ENCODE measurements at regions not wholly inside any gene's neighbourhood (a gene's known extent, or its start where the extent isn't known, plus 50 kb on each side); places are given as distances from the start of the nearest gene placed in this dataset.

GRCh38 chr14:26765768-26766520, 168.1 kb upstream of the NOVA1 start:
- no peak for TF ChIP-seq CTCF (IDR thresholded peaks at IDR 0.05; ENCODE audit: low read depth, low read length)
- no peak overlapping the region for H3K4me3 ChIP-seq (ENCODE audit: low read depth, low read length)

- no peak overlapping the region for H3K4me3 ChIP-seq (ENCODE audit: low read depth, low read length)
- no peak for TF ChIP-seq CTCF (IDR thresholded peaks at IDR 0.05; ENCODE audit: low read depth, low read length)
Measured at GRCh38 chr14:26766726-26767125, 168.9 kb upstream of the NOVA1 start.

GRCh38 chr14:26773906-26774593, 176.2 kb upstream of the NOVA1 start:
- H3K4me3 ChIP-seq (ENCODE audit: low read depth, low read length) = no peak overlapping the region
- TF ChIP-seq CTCF (IDR thresholded peaks at IDR 0.05; ENCODE audit: low read depth, low read length) = no peak

- no peak overlapping the region for H3K4me3 ChIP-seq (ENCODE audit: low read depth, low read length)
- no peak for TF ChIP-seq CTCF (IDR thresholded peaks at IDR 0.05; ENCODE audit: low read depth, low read length)
Measured at GRCh38 chr14:26775765-26776563, 178.1 kb upstream of the NOVA1 start.

GRCh38 chr14:26791117-26791806, 193.4 kb upstream of the NOVA1 start:
- TF ChIP-seq CTCF (IDR thresholded peaks at IDR 0.05; ENCODE audit: low read depth, low read length) = no peak
- no peak overlapping the region for H3K4me3 ChIP-seq (ENCODE audit: low read depth, low read length)

GRCh38 chr14:26794731-26795130, 196.9 kb upstream of the NOVA1 start:
- H3K4me3 ChIP-seq (ENCODE audit: low read depth, low read length) = no peak overlapping the region
- TF ChIP-seq CTCF (IDR thresholded peaks at IDR 0.05; ENCODE audit: low read depth, low read length) = no peak
